NCI-H146 treated with DMSO at 0.1 percent for 48 hours (cell line): ENCODE measurements at regions not wholly inside any gene's neighbourhood (a gene's known extent, or its start where the extent isn't known, plus 50 kb on each side); places are given as distances from the start of the nearest gene placed in this dataset.
"Not testable (repeated sequence)": the region's sequence is repeated elsewhere in the genome, so short reads cannot be mapped to it uniquely, and the experiment has no call there.

Experiments
- DNase-seq: peaks from one replicate; lab custom pipeline; 2025; ENCODE audit not compliant: unreplicated experiment; lab: John Stamatoyannopoulos, UW

- DNase-seq, result no peak
Observed at GRCh38 chr9:119945686-119946085, 576.5 kb upstream of the BRINP1 start.

GRCh38 chr9:119941091-119941490 is 571.9 kb upstream of the BRINP1 start:
- DNase-seq, result no peak

GRCh38 chr9:119938871-119939270 is 569.6 kb upstream of the BRINP1 start:
- no peak for DNase-seq

GRCh38 chr9:119934497-119934896 is 565.3 kb upstream of the BRINP1 start:
- DNase-seq, result no peak

GRCh38 chr9:119933191-119933590 is 564.0 kb upstream of the BRINP1 start:
- no peak for DNase-seq

GRCh38 chr9:119924736-119925135 is 555.5 kb upstream of the BRINP1 start:
- DNase-seq, result no peak

GRCh38 chr9:119917175-119917574 is 547.9 kb upstream of the BRINP1 start:
- no peak for DNase-seq

- no peak for DNase-seq
Observed at GRCh38 chr9:119907056-119907455, 537.8 kb upstream of the BRINP1 start.

GRCh38 chr9:119905724-119906123 is 536.5 kb upstream of the BRINP1 start:
- no peak for DNase-seq

GRCh38 chr9:119903851-119904250 is 534.6 kb upstream of the BRINP1 start:
- DNase-seq, result no peak

GRCh38 chr9:119902611-119903010 is 533.4 kb upstream of the BRINP1 start:
- DNase-seq, result no peak

- no peak for DNase-seq
Observed at GRCh38 chr9:119898316-119898715, 529.1 kb upstream of the BRINP1 start.

GRCh38 chr9:119884438-119884837 is 515.2 kb upstream of the BRINP1 start:
- DNase-seq, result no peak

- no peak for DNase-seq
Observed at GRCh38 chr9:119881898-119882297, 512.7 kb upstream of the BRINP1 start.

GRCh38 chr9:119880361-119880760 is 511.1 kb upstream of the BRINP1 start:
- no peak for DNase-seq

GRCh38 chr9:119877306-119877705 is 508.1 kb upstream of the BRINP1 start:
- no peak for DNase-seq

- no peak for DNase-seq
Observed at GRCh38 chr9:119873877-119874276, 504.6 kb upstream of the BRINP1 start.

GRCh38 chr9:119870251-119870650 is 501.0 kb upstream of the BRINP1 start:
- not testable (repeated sequence) for DNase-seq

GRCh38 chr9:119868694-119869093 is 499.5 kb upstream of the BRINP1 start:
- no peak for DNase-seq

GRCh38 chr9:119861842-119862241 is 492.6 kb upstream of the BRINP1 start:
- DNase-seq, result no peak

- no peak for DNase-seq
Observed at GRCh38 chr9:119859128-119859527, 489.9 kb upstream of the BRINP1 start.

- no peak for DNase-seq
Observed at GRCh38 chr9:119853126-119853525, 483.9 kb upstream of the BRINP1 start.

GRCh38 chr9:119852390-119852789 is 483.2 kb upstream of the BRINP1 start:
- DNase-seq, result no peak

- DNase-seq, result no peak
Observed at GRCh38 chr9:119844431-119844830, 475.2 kb upstream of the BRINP1 start.
